Keratinocyte (primary cell): ENCODE measurements at regions not wholly inside any gene's neighbourhood (a gene's known extent, or its start where the extent isn't known, plus 50 kb on each side); places are given as distances from the start of the nearest gene placed in this dataset.

ENCODE experiments used
- CTCF ChIP-seq, 3 experiments: IDR thresholded peaks in 1 of 3; conservative IDR thresholded peaks in 1 of 3; optimal IDR thresholded peaks in 1 of 3; 2 replicates in 2 of 3; 3 replicates in 1 of 3; pipeline versions ENCODE3 to v1.5.1; 2011; ENCODE audit warnings: low read length in 3 of 3, mild to moderate bottlenecking in 3 of 3, moderate library complexity in 2 of 3, control low read depth in 1 of 3, inconsistent platforms in 1 of 3; ENCODE audit not compliant: insufficient read depth in 2 of 3; ENCODE audit errors: extremely low read depth in 1 of 3
- EZH2 ChIP-seq: IDR thresholded peaks from one replicate; pipeline ENCODE4 v1.6.1; 2012; ENCODE audit warnings: inconsistent platforms, mild to moderate bottlenecking, low read length, moderate library complexity

- no peak for TF ChIP-seq CTCF (optimal IDR thresholded peaks at IDR 0.05 in 1 of 3, IDR thresholded peaks at IDR 0.05 in 1 of 3, conservative IDR thresholded peaks at IDR 0.05 in 1 of 3; ENCODE audit: extremely low read depth in 1 of 3, insufficient read depth in 2 of 3, low read length in 3 of 3)
- no peak for TF ChIP-seq EZH2
Measured at GRCh38 chr11:127919206-127920000, 668.0 kb downstream of the ETS1 start.
